H9 (cell line): ENCODE measurements at regions not wholly inside any gene's neighbourhood (a gene's known extent, or its start where the extent isn't known, plus 50 kb on each side); places are given as distances from the start of the nearest gene placed in this dataset.

Experiments
- DNase-seq: peaks from one replicate; pipeline ENCODE4 v3.0.0-alpha.2; 2017
- H2AFZ ChIP-seq: one replicate; pipeline ENCODE4 v1.6.1; 2013; ENCODE audit warnings: mild to moderate bottlenecking, low read length, control low read depth, moderate library complexity
- H2AK5ac ChIP-seq: 2 replicates; pipeline ENCODE4 v1.6.1; 2013; ENCODE audit warnings: low read length, control low read depth, mixed read lengths; ENCODE audit not compliant: insufficient read length
- H2BK120ac ChIP-seq: one replicate; pipeline ENCODE4 v1.6.1; 2013; ENCODE audit warnings: low read depth, mild to moderate bottlenecking, low read length, control low read depth, inconsistent platforms; ENCODE audit not compliant: poor library complexity, severe bottlenecking
- H2BK12ac ChIP-seq: 2 replicates; pipeline ENCODE4 v1.6.1; 2013; ENCODE audit warnings: low read length, control low read depth, mixed read lengths, low read depth; ENCODE audit not compliant: insufficient read length
- H2BK15ac ChIP-seq: 2 replicates; pipeline ENCODE4 v1.6.1; 2013; ENCODE audit warnings: low read depth, low read length, control low read depth
- H2BK20ac ChIP-seq: one replicate; pipeline ENCODE4 v1.6.1; 2013; ENCODE audit warnings: low read depth, mild to moderate bottlenecking, low read length, control low read depth, inconsistent platforms; ENCODE audit not compliant: poor library complexity, severe bottlenecking
- H2BK5ac ChIP-seq: 2 replicates; pipeline ENCODE4 v1.6.1; 2013; ENCODE audit warnings: low read length, control low read depth, mixed read lengths; ENCODE audit not compliant: insufficient read length
- H3K14ac ChIP-seq: 2 replicates; pipeline ENCODE4 v1.6.1; 2013; ENCODE audit warnings: low read length, control low read depth; ENCODE audit not compliant: insufficient read depth
- H3K18ac ChIP-seq: 2 replicates; pipeline ENCODE4 v1.6.1; 2013; ENCODE audit warnings: low read depth, mild to moderate bottlenecking, mixed read lengths, low read length, control low read depth; ENCODE audit not compliant: insufficient read length
- H3K23ac ChIP-seq: 2 replicates; pipeline ENCODE4 v1.6.1; 2013; ENCODE audit warnings: low read length, control low read depth, mixed read lengths, low read depth; ENCODE audit not compliant: insufficient read length
- H3K23me2 ChIP-seq: 2 replicates; pipeline ENCODE4 v1.6.1; 2013; ENCODE audit warnings: low read depth, mild to moderate bottlenecking, mixed read lengths, low read length, control low read depth; ENCODE audit not compliant: insufficient read length, poor library complexity, severe bottlenecking
- H3K27ac ChIP-seq: 2 replicates; pipeline ENCODE4 v1.5.1; 2013; ENCODE audit warnings: low read length, control low read depth, mixed read lengths, low read depth; ENCODE audit not compliant: insufficient read length
- H3K27me3 ChIP-seq: 2 replicates; pipeline ENCODE4 v1.6.1; 2013; ENCODE audit warnings: low read length, control low read depth, inconsistent platforms; ENCODE audit not compliant: insufficient read depth
- H3K4ac ChIP-seq: 2 replicates; pipeline ENCODE4 v1.6.1; 2013; ENCODE audit warnings: low read depth, mild to moderate bottlenecking, control low read depth, inconsistent platforms, low read length, moderate library complexity
- H3K4me1 ChIP-seq: 2 replicates; pipeline ENCODE4 v1.6.1; 2013; ENCODE audit warnings: low read length, control low read depth, inconsistent platforms; ENCODE audit not compliant: insufficient read depth
- H3K4me2 ChIP-seq: 2 replicates; pipeline ENCODE4 v1.6.1; 2013; ENCODE audit warnings: low read length, control low read depth, mixed read lengths; ENCODE audit not compliant: insufficient read length, insufficient read depth
- H3K56ac ChIP-seq: 2 replicates; pipeline ENCODE4 v1.6.1; 2013; ENCODE audit warnings: low read depth, mild to moderate bottlenecking, mixed read lengths, low read length, control low read depth; ENCODE audit not compliant: insufficient read length
- H3K79me1 ChIP-seq: 2 replicates; pipeline ENCODE4 v1.6.1; 2013; ENCODE audit warnings: low read depth, mild to moderate bottlenecking, moderate library complexity, low read length, control low read depth, inconsistent platforms; ENCODE audit not compliant: insufficient read depth, poor library complexity, severe bottlenecking
- H3K79me2 ChIP-seq: 2 replicates; pipeline ENCODE4 v1.6.1; 2013; ENCODE audit warnings: low read length, control low read depth, inconsistent platforms; ENCODE audit not compliant: insufficient read depth
- H3K9ac ChIP-seq: 2 replicates; pipeline ENCODE4 v1.6.1; 2013; ENCODE audit warnings: low read length, control low read depth, mixed read lengths; ENCODE audit not compliant: insufficient read length; ENCODE audit errors: extremely low read depth
- H3K9me3 ChIP-seq: one replicate; pipeline ENCODE4 v1.6.1; 2013; ENCODE audit warnings: low read depth, low read length, inconsistent platforms; ENCODE audit not compliant: control insufficient read depth
- H3T11ph ChIP-seq: one replicate; pipeline ENCODE4 v1.6.1; 2013; ENCODE audit warnings: mild to moderate bottlenecking, low read length, control low read depth, inconsistent platforms
- H4K20me1 ChIP-seq: one replicate; pipeline ENCODE4 v1.6.1; 2013; ENCODE audit not compliant: control insufficient read depth, insufficient read length, insufficient read depth
- H4K5ac ChIP-seq: 2 replicates; pipeline ENCODE4 v1.6.1; 2013; ENCODE audit warnings: low read depth, mild to moderate bottlenecking, mixed read lengths, low read length, control low read depth; ENCODE audit not compliant: insufficient read length
- H4K8ac ChIP-seq: replicated peaks from 2 replicates; pipeline ENCODE4 v1.6.1; 2013; ENCODE audit warnings: low read length, control low read depth, mixed read lengths, low read depth; ENCODE audit not compliant: insufficient read length
- H4K91ac ChIP-seq: 2 replicates; pipeline ENCODE4 v1.6.1; 2013; ENCODE audit warnings: low read depth, mild to moderate bottlenecking, moderate library complexity, mixed read lengths, low read length, control low read depth; ENCODE audit not compliant: insufficient read length
- H3K27ac Mint-ChIP-seq, 3 experiments: 2 replicates in 2 of 3; 3 replicates in 1 of 3; pipeline ENCODE4 v1.8.0; 2020 to 2021; ENCODE audit warnings: mixed read lengths in 3 of 3, mild to moderate bottlenecking in 1 of 3, moderate library complexity in 1 of 3
- H3K27me3 Mint-ChIP-seq: 2 replicates; pipeline ENCODE4 v1.8.0; 2021; ENCODE audit warnings: low read depth, mild to moderate bottlenecking, moderate library complexity, mixed read lengths
- H3K36me3 Mint-ChIP-seq, 3 experiments: 2 replicates in 2 of 3; 3 replicates in 1 of 3; pipeline ENCODE4 v1.8.0; 2020 to 2021; ENCODE audit warnings: low read depth in 3 of 3, mixed read lengths in 3 of 3; ENCODE audit not compliant: insufficient read depth in 1 of 3
- H3K4me1 Mint-ChIP-seq, 2 experiments: 2 replicates each; pipeline ENCODE4 v1.8.0; 2020; ENCODE audit warnings: mixed read lengths in 2 of 2
- H3K4me3 Mint-ChIP-seq, 2 experiments: 2 replicates in 1 of 2; 3 replicates in 1 of 2; pipeline ENCODE4 v1.8.0; 2020 to 2021; ENCODE audit warnings: mild to moderate bottlenecking in 2 of 2, mixed read lengths in 2 of 2, moderate library complexity in 1 of 2
- H3K9me3 Mint-ChIP-seq, 2 experiments: 2 replicates in 1 of 2; 3 replicates in 1 of 2; pipeline ENCODE4 v1.8.0; 2020; ENCODE audit warnings: mild to moderate bottlenecking in 2 of 2, mixed read lengths in 2 of 2, moderate library complexity in 1 of 2
- CTCF ChIP-seq: fragments of 200-600 bp; sonication (generic); conservative IDR thresholded peaks from 3 replicates; pipeline ENCODE4 v1.8.0; 2021; ENCODE audit warnings: antibody characterized with exemption, mild to moderate bottlenecking
- WGBS: extraction: QIAGEN DNeasy Blood & Tissue Kit; methylation state at CpG from one replicate; pipeline ENCODE4 v1.1.7; 2013; ENCODE audit warnings: missing lambda C conversion rate, low lambda C conversion rate, mixed read lengths; ENCODE audit not compliant: insufficient read length; ENCODE audit errors: extremely low coverage; 5-methylcytosine and 5-hydroxymethylcytosine counted together

GRCh38 chr4:37058826-37059225 lies 185.7 kb upstream of the NWD2 start:
- no CpG with 5 or more reads among the region's 4 CpGs for WGBS
- H2AK5ac ChIP-seq, result no peak overlapping the region
- no peak overlapping the region for H2BK15ac ChIP-seq
- H3K14ac ChIP-seq, result no peak overlapping the region
- H3K18ac ChIP-seq, result no peak overlapping the region
- no peak for TF ChIP-seq CTCF
- Mint-ChIP-seq H3K27me3 (no peaks in the 10 kb centered on the region), H3K4me3 (no peak overlapping the region), H3K27ac (peak overlapping the region in 1 of 3 experiments; percentile 50; a peak in 1 of 7 replicates), H3K4me1 (peaks cover 28% of the 10 kb centered on the region in 2 experiments), H3K36me3 (no peaks in the 10 kb centered on the region), H3K9me3 (no peaks in the 10 kb centered on the region)
- no peak overlapping the region for H4K8ac ChIP-seq
- no peak overlapping the region for H3K56ac ChIP-seq
- no peak overlapping the region for H2BK120ac ChIP-seq
- H3K9me3 ChIP-seq, result no peaks in the 10 kb centered on the region
- no peak overlapping the region for H3K9ac ChIP-seq
- H4K20me1 ChIP-seq, result no peaks in the 10 kb centered on the region
- H3T11ph ChIP-seq, result no peak overlapping the region
- H3K4me2 ChIP-seq, result no peak overlapping the region
- H3K79me2 ChIP-seq, result no peaks in the 10 kb centered on the region
- no peak overlapping the region for H4K91ac ChIP-seq
- H4K5ac ChIP-seq, result no peak overlapping the region
- H2BK12ac ChIP-seq, result no peak overlapping the region
- no peaks in the 10 kb centered on the region for H3K27me3 ChIP-seq
- no peak overlapping the region for H3K4ac ChIP-seq
- H3K23me2 ChIP-seq, result no peaks in the 10 kb centered on the region
- H3K27ac ChIP-seq, result no peak overlapping the region
- no peak overlapping the region for H2AFZ ChIP-seq
- H3K4me1 ChIP-seq, result no peaks in the 10 kb centered on the region
- H2BK20ac ChIP-seq, result no peak overlapping the region
- H3K79me1 ChIP-seq, result no peaks in the 10 kb centered on the region
- H2BK5ac ChIP-seq, result no peak overlapping the region
- no peak for DNase-seq
- H3K23ac ChIP-seq, result no peak overlapping the region
